NCI-H1105 treated with DMSO at 0.1 percent for 48 hours (cell line): ENCODE measurements at regions not wholly inside any gene's neighbourhood (a gene's known extent, or its start where the extent isn't known, plus 50 kb on each side); places are given as distances from the start of the nearest gene placed in this dataset.
A peak's percentile ranks its signal among the peaks of the same experiment; 100 is the strongest.
"Not testable (repeated sequence)": the region's sequence is repeated elsewhere in the genome, so short reads cannot be mapped to it uniquely, and the experiment has no call there.

ENCODE experiments used
- DNase-seq: peaks from one replicate; lab custom pipeline; 2025; lab: John Stamatoyannopoulos, UW

DNA sequence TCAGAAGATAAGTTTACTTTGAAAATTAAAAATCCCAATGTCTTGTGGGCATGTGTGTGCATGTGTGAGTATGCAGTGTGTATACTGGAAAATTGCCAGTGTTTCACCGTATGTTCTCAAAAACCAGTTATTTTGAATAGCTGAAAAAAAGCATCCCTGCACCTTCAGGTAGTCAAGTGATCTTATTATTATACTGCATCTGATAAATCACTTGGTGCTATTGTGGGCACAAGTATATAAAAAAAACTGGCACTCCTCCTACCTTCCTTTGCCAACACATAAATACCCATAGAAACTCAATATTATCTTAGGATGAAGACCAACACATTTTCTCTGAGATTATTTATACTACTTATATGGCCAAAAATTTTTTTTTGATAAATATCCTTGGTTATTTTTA, 91.5 kb upstream of the MAP9 start:
- DNase-seq, result peak; percentile 3

DNA sequence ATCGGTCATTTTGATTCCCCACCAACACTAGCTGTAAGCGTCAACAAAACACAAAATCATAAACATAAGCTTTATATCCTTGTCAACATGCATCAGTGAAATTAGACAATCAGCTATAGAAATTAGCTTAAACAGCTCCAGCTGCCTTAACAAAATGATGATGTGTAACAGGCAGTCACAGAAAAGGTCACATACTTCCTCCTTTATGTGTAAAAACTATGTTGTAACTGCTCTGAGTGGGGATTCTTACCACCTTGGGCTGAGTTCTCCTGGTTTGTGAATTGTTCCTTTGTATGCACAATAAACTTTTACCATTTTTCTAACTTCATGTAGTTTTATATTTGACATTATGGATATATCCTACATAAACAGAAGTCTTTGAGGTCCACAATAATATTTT, 73.9 kb upstream of the MAP9 start:
- DNase-seq, result no peak

DNA sequence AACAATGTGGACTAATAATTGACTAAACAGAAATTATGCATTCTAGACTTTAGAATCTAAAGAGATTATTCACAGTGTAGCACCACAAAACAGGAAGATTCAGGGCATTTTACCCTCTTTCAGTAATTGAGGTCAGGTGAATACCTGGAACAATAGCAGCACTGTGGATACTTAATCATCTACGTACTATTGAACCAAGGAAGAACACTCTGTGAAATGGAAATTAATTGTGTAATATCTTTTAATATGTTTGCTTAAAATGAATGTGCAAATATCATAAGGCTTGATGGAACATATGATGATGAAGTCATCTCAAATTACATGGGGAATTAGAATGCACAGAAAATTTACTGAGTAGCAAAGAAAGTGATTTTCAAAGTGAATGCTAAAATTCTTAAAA, 68.5 kb upstream of the MAP9 start:
- DNase-seq, result peak; percentile 41

DNA sequence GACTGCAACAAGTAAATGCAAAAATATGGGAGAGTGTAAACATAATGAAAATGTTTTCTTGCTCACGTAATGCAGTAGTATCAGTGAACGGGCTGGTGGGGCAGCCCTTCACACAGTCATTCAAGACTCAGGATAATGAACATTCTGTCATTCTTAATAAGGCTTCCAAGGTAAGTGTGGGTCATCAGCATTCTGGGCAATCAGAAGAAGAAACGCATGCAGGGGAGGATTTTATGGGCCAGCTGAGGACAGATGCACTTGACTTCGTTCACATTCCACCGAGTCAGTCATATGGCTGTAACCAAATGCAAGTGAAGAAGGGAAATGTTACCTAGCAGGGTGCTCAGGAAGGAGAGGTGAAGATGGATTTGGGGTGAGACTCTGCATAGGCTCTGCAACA, 68.0 kb upstream of the MAP9 start:
- no peak for DNase-seq

DNA sequence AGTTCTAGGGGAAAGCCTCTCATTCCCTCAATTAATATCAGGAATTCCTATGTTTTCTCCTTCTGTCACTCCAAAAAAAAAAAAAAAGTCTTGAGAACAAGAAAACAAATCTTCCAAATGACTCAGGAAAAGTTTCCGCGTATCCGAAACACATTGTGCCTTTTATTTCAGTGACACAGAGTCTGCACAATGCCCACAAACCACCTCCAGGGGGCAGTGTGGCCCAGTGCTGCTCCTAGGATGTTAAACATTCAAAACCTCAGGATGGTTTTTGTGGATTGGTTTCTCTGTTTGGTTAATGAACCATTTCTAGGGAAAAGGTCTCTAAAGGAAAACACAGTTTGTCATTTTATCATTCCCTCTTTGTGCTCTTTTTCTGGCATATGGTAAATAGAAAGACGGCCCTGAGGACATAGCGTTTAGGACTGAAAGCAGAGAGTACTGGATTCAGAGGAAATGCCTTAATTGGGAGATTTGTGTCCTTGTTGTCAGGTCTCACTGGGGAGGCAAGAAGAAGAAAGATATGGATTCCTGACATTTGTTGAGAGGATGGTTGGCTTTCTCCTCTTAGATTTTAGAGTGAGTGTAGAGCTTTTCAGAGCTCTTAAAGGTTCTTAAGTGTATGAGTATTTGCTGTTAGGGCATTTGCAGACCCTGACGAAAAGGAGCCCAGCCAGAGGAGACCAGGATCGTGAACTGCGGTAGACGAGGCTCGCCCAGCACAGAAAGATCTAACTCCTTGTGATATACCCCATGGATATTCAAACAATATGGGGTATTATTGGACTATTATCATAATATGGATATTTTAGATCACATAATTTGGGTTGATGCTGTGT, 65.7 kb upstream of the MAP9 start:
- peak; percentile 25 for DNase-seq

DNA sequence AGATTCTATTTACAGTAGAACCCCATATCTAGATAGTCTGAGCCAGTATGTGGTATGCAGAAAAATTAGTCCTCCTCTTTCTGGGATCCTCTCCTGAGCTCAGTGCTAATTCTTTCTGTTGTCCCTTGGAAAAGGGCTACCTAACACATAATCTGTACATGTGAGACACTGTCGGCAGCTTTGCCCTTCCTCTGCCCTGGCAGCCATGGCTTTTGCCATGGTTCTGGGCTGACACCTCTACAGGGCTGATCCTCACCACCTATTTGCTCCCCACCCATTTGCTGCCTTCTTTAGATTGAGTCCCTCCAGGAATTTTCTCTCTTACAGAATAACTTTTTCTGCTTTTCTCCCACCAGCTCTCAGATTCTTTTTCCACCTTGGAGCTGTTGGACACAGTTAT, 64.7 kb upstream of the MAP9 start:
- DNase-seq, result no peak

DNA sequence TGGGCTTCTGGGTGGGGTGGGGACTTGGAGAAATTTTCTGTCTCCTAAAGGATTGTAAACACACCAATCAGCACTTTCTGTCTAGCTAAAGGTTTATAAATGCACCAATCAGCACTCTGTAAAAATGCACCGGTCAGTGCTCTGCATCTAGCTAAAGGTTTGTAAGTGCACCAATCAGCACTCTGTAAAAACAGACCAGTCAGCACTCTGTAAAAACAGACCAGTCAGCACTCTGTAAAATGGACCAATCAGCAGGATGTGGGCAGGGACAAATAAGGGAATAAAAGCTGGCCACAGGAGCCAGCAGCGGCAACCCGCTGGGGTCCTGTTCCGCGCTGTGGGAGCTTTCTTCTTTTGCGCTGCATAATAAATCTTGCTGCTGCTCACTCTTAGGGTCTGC, 63.0 kb upstream of the MAP9 start:
- not testable (repeated sequence) for DNase-seq

DNA sequence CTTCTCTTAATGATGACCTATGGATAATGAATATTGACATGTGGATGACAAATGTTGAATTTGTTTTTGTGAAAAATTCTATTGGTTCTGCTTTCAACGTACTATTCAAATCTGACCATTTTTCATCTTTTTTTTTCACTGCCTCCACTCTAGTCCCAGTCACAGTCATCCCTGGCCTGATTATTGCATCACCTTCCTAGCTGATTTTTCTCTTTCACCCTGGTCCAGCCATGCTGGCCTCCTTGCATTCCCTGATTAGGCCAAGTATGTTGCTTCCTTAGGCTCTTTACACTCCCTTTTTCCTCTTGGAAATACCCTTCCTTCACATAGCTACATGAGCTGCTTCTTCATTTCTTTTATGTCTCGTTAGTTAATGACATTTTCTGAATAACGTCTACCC, 58.1 kb upstream of the MAP9 start:
- DNase-seq, result no peak

DNA sequence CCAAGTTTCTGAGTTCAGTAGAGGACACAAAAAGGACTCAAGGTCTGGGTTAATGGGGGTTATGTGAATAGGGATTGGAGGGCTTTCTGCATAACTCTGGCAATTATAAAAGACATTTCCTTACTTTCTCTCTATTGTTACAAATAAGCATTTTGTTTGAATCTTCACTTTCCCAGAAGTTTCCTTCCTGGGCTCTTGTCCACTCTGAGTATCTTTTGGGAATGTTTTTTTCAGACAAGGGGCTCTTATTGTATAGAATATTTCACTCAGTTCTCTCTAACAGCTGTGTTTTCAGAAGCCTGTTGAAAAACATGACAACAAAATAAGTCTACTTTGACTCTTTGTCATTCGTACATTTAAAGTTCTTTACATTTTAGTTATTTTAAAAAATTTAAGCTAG, 57.6 kb upstream of the MAP9 start:
- no peak for DNase-seq

DNA sequence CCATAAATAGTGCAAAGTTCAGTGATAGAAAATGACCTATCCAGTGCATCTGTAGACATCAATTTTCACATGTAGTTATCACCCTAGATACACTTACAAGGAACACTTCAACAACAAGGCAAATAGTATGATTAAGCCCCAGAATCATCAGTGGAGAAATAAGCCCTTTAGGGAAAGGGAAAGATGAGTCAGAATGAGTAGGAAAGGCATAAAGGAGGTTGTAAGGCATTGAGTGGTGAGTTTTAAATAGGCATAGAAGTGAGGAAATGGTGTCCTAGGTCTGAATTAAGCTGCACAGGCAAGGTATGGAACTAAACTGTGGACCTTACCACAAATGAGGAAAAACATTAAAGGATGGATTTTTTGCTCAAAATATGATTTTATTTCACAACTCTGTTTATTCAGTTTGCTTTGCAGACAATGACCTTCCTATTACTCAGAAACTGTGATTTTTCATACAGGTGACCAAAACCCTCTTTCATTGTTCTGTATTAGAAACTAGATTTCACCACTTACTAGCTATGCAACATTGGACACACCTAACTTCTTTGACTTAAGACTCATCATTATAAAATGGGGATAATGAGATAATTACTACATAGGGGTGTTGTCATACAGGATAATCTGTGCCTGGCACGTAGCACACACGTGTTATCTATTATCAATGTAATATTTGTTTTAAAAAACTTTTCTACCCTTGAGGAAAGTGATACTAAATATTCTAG, 57.0 kb upstream of the MAP9 start:
- no peak for DNase-seq

DNA sequence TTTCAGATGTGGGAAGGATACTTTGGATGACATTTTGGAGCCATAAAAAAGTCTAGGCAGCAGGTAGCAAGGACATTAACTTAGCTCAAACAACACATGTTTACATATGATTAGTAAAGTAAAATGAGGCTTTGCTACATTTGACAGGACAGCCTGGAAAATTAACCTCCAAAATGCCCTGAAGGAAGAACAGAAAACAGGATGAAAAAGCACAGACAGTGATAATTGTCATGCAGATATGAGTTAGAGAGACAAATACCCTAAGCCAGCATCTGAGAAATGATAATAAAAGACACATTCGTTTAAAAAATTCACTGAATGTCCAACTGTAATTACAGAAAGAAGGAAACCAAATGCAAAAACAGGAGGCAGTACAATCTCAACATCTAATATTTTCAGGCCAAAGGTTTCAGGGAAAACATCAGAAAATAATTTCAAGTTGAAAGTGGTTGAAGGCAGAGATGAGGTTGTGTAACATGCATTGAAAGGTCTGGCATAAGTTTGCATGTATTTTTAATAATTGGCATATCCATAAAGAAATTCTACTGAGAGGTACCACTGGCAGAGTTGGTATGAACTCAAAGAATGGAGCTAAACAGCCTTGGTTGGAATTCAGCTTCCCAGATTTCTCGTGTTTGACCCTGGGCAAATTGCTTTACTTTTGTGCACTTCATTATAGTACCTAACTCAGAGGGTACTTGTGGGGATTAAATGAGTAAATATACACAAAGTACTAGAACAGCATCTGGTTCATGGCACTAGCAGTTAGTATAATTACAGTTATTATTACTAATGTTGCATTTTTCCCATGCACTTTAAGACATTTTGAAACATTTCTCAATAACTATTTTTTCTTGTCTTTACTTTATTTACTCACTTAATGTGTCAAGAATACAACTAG, 54.4 kb upstream of the MAP9 start:
- DNase-seq, result no peak

DNA sequence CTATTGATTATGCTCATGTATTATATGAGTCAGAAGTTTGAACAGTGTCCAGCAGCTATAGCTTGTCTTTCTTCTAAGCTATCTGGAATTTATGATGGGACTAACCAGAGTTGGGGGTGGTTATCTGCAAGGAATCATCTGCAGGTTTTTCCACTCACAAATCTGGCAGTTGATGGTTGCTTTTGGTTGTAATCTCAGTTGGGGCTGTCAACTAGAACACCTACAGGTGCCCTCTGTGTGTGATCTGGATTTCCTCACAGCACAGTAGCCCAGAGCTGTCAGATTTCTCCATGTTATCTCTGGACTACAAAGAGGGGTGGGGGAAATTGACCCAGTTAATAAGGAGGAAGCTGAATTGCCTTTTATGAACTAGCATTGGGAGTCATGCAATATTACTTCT, 51.4 kb upstream of the MAP9 start:
- no peak for DNase-seq

DNA sequence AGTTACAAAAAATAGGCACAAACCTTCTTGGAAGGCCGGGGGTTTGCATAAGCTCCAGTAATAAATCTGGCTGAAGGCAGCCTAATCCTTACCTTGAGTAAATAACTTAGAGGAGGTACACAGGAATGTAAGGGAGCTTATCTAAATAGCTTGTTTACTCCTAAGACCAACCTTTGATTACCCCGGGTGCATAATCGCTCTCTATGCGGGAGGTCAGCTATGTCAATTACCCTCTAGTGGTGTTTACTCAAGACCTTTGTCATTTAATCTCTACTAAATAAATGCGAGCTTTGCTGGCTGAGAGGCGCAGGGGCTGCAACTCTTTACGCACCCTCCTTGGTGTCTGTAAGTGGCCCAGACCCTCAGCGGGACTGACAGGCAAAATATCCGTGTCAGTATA, 50.2 kb upstream of the MAP9 start:
- DNase-seq, result no peak
